Right lung (tissue), 2 donors: ENCODE measurements at regions not wholly inside any gene's neighbourhood (a gene's known extent, or its start where the extent isn't known, plus 50 kb on each side); places are given as distances from the start of the nearest gene placed in this dataset.
"Not testable (repeated sequence)": the region's sequence is repeated elsewhere in the genome, so short reads cannot be mapped to it uniquely, and the experiment has no call there.

Source experiments
- DNase-seq, 2 donors: peaks; one replicate each; pipeline ENCODE4 v3.0.0-alpha.2; 2013

GRCh38 chr10:56104487-56104886 lies 256.6 kb downstream of the ZWINT start:
- DNase-seq = no peak

- DNase-seq = no peak
These were observed 264.9 kb downstream of the ZWINT start for GRCh38 chr10:56096226-56096517.

- no peak for DNase-seq
These were observed 265.4 kb downstream of the ZWINT start for GRCh38 chr10:56095506-56096225.

GRCh38 chr10:56093645-56094044 lies 267.4 kb downstream of the ZWINT start:
- DNase-seq = not testable (repeated sequence)

GRCh38 chr10:56091872-56092271 lies 269.2 kb downstream of the ZWINT start:
- no peak for DNase-seq

GRCh38 chr10:56090914-56091540 lies 270.0 kb downstream of the ZWINT start:
- DNase-seq = no peak

- no peak for DNase-seq
These were observed 275.5 kb downstream of the ZWINT start for GRCh38 chr10:56085406-56086122.

- no peak for DNase-seq
These were observed 278.9 kb downstream of the ZWINT start for GRCh38 chr10:56082169-56082568.

GRCh38 chr10:56068473-56069263 lies 292.4 kb downstream of the ZWINT start:
- no peak for DNase-seq

GRCh38 chr10:56068040-56068439 lies 293.0 kb downstream of the ZWINT start:
- no peak for DNase-seq

- DNase-seq = no peak
These were observed 297.4 kb downstream of the ZWINT start for GRCh38 chr10:56063642-56064041.

- DNase-seq = no peak
These were observed 303.2 kb downstream of the ZWINT start for GRCh38 chr10:56057860-56058259.

GRCh38 chr10:56035489-56035888 lies 325.6 kb downstream of the ZWINT start:
- DNase-seq = no peak

- DNase-seq = no peak
These were observed 332.5 kb downstream of the ZWINT start for GRCh38 chr10:56028298-56029132.

- DNase-seq = no peak
These were observed 349.0 kb downstream of the ZWINT start for GRCh38 chr10:56012101-56012500.

- no peak for DNase-seq
These were observed 357.5 kb downstream of the ZWINT start for GRCh38 chr10:56003555-56003954.

- no peak for DNase-seq
These were observed 371.9 kb downstream of the ZWINT start for GRCh38 chr10:55989188-55989587.

- no peak for DNase-seq
These were observed 381.9 kb downstream of the ZWINT start for GRCh38 chr10:55979203-55979602.

GRCh38 chr10:55966101-55966500 lies 395.0 kb downstream of the ZWINT start:
- DNase-seq = no peak

GRCh38 chr10:55943403-55943802 lies 417.7 kb downstream of the ZWINT start:
- DNase-seq = no peak

- DNase-seq = no peak
These were observed 431.8 kb downstream of the ZWINT start for GRCh38 chr10:55929291-55929690.
